ENCODE measurements at regions not wholly inside any gene's neighbourhood (a gene's known extent, or its start where the extent isn't known, plus 50 kb on each side); places are given as distances from the start of the nearest gene placed in this dataset.

- no peak for DNase-seq
These were observed 470.4 kb downstream of the ZSWIM6 start for GRCh38 chr5:61802456-61802855.

GRCh38 chr5:61805101-61805500 lies 473.0 kb downstream of the ZSWIM6 start:
- no peak for DNase-seq

- DNase-seq = no peak
These were observed 474.5 kb downstream of the ZSWIM6 start for GRCh38 chr5:61806491-61807020.

- no peak for DNase-seq
These were observed 476.0 kb downstream of the ZSWIM6 start for GRCh38 chr5:61808091-61808490.

GRCh38 chr5:61808909-61809308 lies 476.9 kb downstream of the ZSWIM6 start:
- no peak for DNase-seq

- DNase-seq = peak; percentile 85
These were observed 477.6 kb downstream of the ZSWIM6 start for GRCh38 chr5:61809651-61810050.

GRCh38 chr5:61811052-61811451 lies 479.0 kb downstream of the ZSWIM6 start:
- no peak for DNase-seq

- DNase-seq = no peak
These were observed 481.3 kb downstream of the ZSWIM6 start for GRCh38 chr5:61813361-61813760.

- no peak for DNase-seq
These were observed 483.3 kb downstream of the ZSWIM6 start for GRCh38 chr5:61815339-61815738.

- no peak for DNase-seq
These were observed 484.1 kb downstream of the ZSWIM6 start for GRCh38 chr5:61816146-61816545.

- no peak for DNase-seq
These were observed 484.8 kb downstream of the ZSWIM6 start for GRCh38 chr5:61816585-61817450.

GRCh38 chr5:61817472-61818326 lies 485.6 kb downstream of the ZSWIM6 start:
- peak; percentile 7 for DNase-seq

GRCh38 chr5:61820836-61821235 lies 485.2 kb upstream of the KIF2A start:
- DNase-seq = no peak

GRCh38 chr5:61821561-61821960 lies 484.4 kb upstream of the KIF2A start:
- no peak for DNase-seq

GRCh38 chr5:61822584-61822983 lies 483.4 kb upstream of the KIF2A start:
- no peak for DNase-seq

- no peak for DNase-seq
These were observed 482.9 kb upstream of the KIF2A start for GRCh38 chr5:61823065-61823464.

GRCh38 chr5:61823781-61824180 lies 482.2 kb upstream of the KIF2A start:
- DNase-seq = no peak

GRCh38 chr5:61824396-61824795 lies 481.6 kb upstream of the KIF2A start:
- no peak for DNase-seq

GRCh38 chr5:61827445-61827975 lies 478.5 kb upstream of the KIF2A start:
- DNase-seq = no peak

GRCh38 chr5:61828856-61829255 lies 477.1 kb upstream of the KIF2A start:
- no peak for DNase-seq

GRCh38 chr5:61831736-61832135 lies 474.3 kb upstream of the KIF2A start:
- peak; percentile 18 for DNase-seq

- DNase-seq = no peak
These were observed 468.2 kb upstream of the KIF2A start for GRCh38 chr5:61837788-61838187.

GRCh38 chr5:61840361-61840760 lies 465.6 kb upstream of the KIF2A start:
- DNase-seq = no peak
